GM21786 (cell line): ENCODE measurements at regions not wholly inside any gene's neighbourhood (a gene's known extent, or its start where the extent isn't known, plus 50 kb on each side); places are given as distances from the start of the nearest gene placed in this dataset.
"Not testable (repeated sequence)": the region's sequence is repeated elsewhere in the genome, so short reads cannot be mapped to it uniquely, and the experiment has no call there.

Source experiments
- ATAC-seq: cut with Tn5 transposase; IDR thresholded peaks from one replicate; pipeline ENCODE4 v1.9.1; 2021; ENCODE audit not compliant: unreplicated experiment

DNA sequence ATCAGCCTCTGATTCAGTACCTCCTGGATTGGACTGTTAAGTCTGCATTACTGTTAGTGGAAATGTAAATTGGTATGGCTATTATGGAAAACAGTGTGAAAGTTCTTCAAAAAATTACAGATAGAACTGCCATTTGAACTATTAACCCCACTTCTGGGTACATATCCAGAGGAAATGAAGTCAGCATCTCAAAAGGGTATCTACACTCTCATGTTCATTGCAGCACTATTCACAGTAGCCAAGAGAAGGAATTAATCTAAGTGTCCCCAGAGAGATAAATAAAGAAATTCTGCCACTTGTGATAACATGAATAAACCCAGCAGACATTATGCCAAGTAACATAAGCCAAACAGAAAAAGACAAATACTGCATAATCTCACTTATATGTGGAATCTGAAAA lies 676.0 kb downstream of the PLA2G4A start:
- ATAC-seq = no peak

DNA sequence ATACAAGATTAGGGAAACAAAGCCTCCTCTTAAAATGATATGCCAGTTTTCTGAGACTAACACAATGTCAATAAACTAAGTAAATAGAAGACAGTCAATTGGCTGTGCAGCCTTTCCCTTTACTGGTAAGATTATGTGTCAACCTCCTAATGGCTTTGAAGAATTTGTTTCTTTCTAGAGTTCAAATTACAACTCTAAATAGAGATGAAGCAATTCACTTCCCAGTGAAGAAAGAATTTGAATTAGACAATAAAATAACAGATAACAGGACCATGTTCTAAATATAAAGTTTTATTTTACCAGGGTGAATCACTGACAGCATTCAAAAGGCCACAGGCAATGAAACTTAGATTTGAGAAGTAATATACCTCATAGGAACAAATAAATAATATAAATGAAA lies 680.3 kb downstream of the PLA2G4A start:
- ATAC-seq = no peak

DNA sequence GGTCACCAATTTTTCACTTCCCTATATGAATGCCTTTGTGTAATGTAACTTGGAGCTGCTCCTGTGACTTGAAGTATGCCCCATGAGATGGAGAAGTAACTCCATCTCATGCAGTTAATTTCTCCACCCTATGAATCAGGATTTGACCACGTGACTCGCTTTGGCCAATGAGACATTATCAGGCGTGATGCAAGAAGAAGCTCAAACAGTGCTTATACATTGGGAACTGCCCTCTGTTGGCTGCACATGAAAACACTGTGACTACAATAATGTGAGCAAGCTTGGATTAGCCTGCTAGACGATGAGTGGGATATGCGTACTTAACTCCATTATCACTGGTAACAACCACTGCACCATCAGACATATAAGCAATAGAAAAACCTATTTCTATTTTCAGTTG lies 684.4 kb downstream of the PLA2G4A start:
- ATAC-seq = no peak

DNA sequence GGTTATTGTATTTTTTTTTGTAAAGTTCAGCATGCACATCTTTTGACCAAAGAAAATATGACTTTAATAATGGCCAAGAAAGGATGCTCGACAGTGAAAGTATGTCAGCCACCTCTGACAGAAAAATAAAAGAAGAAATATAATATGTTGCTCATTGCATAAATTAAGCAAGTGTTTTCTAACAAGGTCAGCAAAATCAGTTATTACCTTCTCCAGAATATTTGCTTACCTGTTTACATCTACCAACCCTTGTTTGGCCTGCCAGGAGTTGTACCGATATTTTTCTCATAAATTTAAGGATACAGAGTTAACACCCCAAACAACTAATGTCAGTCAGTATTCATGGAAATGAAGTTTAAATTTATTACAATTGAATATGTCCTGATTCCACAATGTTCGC lies 685.4 kb downstream of the PLA2G4A start:
- no peak for ATAC-seq

DNA sequence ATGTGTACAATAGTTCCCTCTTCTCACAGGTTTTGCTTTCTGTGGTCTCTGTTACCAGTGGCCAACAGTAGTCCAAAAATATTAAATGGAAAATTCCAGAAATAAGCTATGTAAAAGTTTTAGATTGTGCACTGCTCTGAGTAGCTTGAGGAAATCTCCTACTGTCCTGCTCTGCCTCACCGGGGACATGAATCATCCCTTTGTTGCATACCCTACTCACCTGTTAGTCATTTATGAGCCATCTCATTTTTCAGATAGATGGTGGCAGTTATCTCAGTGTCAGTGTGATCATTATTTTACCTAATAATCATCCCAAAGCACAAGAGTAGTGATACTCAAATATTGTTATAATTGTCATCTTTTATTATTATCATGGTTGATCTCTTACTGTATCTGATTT lies 688.1 kb downstream of the PLA2G4A start:
- no peak for ATAC-seq

DNA sequence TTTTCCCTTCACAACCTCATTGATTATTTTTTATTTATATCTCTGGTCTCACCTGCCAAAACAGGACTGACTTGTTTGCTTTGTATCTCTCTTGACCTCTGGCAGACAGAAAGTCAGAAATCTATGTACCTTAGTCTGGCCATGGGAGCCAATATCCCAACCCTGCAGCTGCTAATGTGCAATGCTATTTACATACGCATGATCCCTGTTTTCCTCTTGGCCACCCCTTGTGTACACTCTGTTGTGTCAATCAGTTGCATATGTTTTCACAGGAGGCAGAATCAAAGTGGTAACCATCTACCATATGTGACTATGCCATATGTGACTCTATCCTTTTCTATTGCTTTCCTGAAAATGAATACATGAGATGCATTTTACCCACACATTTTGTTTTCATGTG lies 688.8 kb downstream of the PLA2G4A start:
- no peak for ATAC-seq

DNA sequence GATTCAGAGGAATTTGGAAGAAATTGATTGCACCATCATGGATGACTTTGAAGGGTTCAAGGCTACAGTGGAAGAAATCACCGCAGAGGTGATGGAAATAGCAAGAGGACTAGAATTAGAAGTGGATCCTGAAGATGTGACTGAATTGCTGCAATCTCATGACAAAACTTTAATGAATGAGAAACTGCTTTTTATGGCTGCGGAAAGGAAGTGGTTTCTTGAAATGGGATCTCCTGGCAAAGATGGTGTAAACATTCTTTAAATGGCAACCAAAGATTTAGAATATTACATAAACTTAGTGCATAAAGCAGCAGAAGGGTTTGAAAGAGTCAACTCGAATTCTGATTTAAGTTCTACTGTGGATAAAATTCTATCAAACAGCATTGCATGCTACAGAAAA lies 698.6 kb downstream of the PLA2G4A start:
- no peak for ATAC-seq

DNA sequence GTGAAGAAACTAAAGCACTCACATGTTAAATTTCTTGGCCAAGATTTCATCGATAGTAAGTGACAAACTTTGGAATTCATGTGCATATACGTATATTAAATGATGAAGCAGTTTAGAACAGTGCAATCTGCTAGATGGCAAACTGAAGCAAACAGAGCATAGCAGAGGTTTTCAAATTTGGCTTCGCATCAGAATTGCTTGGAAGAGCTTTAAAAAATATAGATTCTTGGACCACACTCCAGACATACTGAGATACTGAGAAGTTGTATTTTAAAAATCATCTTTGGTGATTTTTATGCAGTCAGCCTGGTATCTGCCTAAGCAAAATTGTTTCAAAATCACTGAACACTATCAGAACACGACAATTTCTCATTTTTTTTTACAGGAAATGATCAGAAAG lies 709.2 kb downstream of the PLA2G4A start:
- no peak for ATAC-seq

DNA sequence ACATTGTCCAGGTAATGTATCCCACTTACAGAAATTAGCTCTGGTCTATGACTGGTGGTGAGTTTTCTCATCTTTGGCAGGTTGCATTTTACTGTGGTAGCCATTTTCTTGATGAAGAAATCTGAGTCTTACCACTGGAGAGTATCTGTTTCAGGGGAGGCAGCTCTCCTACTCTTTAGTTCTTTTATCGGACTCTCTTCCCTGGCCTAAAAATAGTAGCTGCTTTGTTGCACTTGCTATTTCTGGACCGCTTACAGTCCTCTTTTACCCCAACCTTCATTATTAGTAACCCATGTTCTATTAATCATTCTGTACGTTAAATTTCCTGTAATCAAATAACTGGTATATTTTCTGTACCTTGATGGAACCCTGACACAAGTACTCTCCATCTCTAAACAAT lies 720.8 kb downstream of the PLA2G4A start:
- no peak for ATAC-seq

DNA sequence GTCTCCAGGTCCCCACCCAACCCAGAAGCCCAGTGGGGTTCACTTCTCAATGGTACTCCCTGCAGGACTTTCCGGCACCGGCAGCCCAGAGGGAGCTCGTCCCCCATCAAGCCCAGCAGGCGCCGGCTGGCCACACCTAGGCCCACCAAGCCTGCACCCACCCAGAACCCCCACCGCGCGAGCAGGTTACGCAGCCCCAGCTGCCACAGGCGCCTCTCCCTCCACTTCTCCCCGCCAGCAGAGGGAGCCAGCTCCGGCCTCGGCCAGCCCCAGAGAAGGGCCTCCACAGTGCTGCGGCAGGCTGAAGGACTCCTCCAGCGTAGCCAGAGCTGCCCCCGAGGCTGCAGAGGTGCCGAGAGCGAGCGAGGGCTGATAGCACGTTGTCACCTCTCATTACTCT lies 722.3 kb downstream of the PLA2G4A start:
- ATAC-seq = no peak

DNA sequence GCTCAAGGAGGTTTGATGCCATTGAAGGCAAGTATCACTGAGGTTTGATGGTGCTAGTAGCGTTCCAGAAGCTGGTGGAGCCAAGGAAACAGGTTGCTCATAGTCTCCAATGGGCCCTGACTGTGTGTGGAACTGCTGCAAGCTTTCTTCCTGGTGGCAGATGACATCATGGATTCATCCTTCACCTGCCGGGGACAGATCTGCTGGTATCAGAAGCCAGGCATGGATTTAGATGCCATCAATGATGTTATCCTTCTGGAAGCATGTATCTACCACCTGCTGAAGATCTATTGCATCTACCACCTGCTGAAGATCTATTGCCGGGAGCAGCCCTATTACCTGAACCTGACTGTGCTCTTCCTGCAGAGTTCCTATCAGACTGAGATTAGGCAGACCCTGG lies 734.4 kb downstream of the PLA2G4A start:
- ATAC-seq = no peak

DNA sequence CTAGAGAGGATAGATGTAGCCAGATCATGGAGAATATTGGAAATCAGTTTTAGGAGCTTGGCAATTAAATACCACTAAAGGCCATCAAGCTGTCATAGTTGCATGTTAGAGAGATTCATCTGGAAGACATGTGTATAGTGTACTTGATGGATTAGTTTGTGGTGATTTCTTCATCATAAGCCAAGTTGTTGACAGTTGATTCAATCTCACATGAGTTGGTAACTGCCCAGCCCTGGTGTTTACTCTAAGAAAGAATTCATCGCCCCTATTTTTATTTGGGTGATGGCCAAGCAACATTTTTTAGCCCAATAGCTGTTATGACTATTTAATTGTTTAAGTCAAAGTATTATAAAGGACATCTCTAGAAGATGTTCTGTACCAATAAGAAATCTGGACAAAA lies 737.6 kb downstream of the PLA2G4A start:
- no peak for ATAC-seq

DNA sequence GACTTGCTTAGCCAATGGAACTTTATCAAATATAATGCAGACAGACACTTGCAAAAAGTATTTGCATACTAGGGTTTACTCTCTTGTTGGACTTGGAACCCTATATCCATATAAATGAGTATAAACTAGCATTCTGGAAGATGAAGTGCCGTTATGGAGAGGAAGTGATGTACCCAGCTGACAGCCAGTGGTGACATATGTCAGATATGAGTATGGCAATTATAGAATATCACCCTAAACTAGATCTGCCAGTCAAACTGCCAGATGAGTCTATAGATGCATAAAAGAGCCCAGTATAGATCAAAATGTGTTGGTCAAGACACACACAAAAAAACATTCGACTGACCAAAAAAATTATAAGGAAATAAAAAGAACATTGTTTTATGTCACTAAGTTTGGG lies 739.3 kb downstream of the PLA2G4A start:
- ATAC-seq = no peak

DNA sequence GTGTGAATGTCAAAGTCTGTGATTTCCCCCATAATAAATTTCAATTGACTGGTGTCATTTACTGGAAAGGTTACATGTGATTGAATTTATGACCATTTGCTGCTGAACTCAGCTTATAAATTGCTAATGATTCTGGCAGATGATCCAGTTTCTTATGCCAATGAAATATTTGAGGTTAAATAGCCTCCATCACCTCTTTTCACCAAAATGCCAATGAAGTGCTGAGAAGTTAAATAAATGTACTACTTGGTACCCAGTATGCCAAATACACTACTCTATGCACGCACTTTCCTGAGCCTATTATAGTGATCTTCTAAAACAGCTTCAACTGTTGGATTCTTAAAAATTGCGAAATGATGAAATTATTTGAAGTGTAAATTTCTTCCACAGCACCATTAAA lies 741.4 kb downstream of the PLA2G4A start:
- no peak for ATAC-seq

DNA sequence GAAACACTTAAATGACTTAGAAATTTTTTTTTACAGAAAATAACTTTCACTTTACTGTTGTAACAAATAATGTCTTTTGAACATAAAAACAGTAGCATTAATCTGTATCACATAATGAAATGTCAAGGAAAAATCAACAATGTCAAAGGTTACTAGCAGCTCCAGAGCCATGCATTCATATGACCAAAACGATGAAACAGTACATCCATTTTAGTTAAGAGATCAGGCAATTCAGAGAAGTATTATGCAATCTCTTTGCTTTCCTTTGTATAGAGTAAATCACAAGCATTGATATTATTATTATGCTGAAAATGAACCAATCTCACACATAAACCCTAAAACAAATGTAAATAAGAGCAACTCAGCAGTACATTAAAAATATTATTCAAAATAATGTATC lies 748.9 kb downstream of the PLA2G4A start:
- no peak for ATAC-seq

DNA sequence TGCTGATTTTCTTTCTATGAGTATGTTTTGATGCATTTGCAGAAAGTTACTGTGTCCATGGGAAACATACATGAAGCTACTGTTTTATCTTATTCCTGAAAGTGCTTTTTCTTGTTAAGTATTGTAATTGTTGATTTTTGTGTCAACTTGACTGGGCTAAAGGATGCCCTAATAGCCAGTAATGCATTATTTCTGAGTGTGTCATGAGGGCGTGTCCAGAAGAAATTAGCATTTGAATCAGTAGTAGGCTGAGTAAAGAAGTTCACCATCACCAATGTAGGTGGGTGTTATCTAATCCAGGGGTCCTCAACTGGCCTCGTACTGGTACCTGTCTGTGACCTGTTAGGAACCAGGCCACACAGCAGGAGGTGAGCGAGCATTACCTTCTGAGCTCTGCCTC lies 760.2 kb downstream of the PLA2G4A start:
- ATAC-seq = no peak

DNA sequence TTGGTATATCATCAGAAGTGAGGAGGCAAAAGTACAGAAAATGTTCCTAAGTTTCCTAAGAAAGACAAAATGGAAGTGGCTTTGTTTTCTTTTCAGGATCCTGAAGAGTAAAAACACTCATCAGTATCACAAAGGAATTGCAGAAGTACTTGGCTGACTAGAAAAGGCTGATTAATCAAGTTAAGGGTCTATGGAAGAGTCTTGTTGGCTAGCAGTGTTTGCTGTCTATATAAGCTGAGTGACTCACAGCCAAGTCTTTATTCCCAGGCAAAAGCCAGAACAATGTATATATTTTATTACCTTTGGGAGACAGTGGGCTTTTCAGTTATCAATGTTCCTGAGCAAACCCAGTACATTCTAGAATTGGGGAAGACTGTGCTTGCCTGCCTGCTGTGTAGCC lies 777.0 kb downstream of the PLA2G4A start:
- no peak for ATAC-seq

DNA sequence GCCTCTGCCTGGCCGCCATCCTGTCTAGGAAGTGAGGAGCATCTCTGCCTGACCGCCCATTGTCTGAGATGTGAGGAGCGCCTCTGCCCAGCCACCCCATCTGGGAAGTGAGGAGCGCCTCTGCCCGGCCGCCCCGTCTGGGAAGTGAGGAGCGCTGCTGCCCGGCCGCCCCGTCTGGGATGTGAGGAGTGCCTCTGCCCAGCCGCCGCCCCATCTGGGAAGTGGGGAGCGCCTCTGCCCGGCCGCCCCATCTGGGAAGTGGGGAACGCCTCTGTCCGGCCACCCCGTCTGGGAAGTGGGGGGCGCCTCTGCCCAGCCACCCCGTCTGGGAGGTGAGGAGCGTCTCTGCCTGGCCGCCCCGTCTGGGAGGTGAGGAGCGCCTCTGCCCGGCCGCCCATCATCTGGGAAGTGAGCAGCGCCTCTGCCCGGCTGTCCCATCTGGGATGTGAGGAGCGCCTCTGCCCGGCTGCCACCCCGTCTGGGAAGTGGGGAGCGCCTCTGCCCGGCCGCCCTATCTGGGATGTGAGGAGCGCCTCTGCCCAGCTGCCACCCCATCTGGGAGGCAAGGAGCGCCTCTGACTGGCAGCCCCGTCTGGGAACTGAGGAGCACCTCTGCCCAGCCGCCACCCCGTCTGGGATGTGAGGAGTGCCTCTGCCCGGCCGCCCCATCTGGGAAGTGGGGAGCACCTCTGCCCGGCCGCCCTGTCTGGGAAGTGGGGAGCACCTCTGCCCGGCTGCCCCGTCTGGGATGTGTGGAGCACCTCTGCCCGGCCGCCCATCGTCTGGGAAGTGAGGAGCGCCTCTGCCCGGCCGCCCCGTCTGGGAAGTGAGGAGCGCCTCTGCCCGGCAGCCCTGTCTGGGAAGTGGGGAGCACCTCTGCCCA lies 787.3 kb downstream of the PLA2G4A start:
- not testable (repeated sequence) for ATAC-seq

DNA sequence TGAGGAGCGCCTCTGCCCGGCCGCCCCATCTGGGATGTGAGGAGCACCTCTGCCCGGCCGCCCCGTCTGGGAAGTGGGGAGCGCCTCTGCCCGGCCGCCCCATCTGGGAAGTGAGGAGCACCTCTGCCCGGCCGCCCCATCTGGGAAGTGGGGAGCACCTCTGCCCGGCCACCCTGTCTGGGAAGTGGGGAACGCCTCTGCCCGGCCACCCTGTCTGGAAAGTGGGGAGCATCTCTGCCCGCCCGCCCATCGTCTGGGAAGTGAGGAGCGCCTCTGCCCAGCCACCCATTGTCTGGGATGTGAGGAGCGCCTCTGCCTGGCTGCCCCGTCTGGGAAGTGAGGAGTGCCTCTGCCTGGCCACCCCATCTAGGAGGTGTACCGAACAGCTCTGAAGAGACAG lies 788.1 kb downstream of the PLA2G4A start:
- not testable (repeated sequence) for ATAC-seq

DNA sequence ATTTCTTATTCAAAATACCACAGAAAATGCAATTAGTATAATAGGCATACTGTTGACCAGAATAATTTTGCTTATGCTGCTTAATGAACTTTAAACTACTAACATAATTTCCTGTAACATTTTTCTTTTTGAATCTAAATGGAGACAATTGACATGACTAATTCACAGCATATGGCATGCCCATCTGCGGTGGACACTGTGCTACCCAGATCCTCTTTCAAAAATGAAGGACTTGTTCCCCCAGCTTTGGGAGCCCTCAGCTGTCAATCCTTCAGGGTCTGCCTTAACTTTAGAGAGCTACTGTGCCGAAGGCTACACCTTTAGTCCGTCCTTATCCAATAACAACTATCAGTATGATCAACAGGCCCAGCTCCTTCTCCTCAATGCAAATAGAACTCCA lies 789.0 kb downstream of the PLA2G4A start:
- no peak for ATAC-seq

DNA sequence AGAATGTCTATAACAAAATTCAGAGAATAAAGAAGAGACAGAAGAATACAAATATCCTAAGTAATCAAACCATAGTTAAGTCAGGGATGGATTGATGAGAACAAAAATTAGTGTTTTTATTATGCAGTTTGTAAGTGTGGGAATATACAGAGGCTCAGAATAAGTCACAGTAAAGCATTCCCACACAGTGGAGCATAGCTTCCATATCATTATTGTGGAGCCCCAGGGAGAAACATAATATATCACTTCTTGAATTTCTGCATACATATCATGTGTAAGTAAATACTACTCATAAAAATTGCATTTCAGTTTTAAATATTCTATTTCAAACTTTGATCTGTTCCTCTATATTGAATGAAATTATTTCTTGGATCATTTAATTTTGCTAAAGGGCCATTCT lies 790.4 kb downstream of the PLA2G4A start:
- no peak for ATAC-seq

DNA sequence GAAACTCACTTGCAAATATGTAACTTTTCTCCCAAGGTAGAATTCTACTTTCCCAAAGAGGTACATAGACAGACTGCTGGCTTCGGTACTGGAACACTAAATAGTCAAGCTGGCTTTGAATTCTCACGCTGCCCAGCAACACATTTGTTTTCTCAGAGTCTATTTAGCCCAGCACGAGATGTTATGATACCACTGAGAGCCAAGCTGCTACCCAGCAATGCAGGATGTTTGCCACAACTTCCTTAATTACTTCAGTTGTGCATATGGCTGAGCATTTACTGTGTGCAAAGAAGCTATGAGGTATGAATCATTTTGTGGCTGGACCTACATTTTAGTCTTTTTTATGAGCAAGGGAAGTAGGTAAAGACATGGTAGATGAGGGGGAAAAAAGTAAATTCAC lies 793.2 kb downstream of the PLA2G4A start:
- ATAC-seq = no peak

DNA sequence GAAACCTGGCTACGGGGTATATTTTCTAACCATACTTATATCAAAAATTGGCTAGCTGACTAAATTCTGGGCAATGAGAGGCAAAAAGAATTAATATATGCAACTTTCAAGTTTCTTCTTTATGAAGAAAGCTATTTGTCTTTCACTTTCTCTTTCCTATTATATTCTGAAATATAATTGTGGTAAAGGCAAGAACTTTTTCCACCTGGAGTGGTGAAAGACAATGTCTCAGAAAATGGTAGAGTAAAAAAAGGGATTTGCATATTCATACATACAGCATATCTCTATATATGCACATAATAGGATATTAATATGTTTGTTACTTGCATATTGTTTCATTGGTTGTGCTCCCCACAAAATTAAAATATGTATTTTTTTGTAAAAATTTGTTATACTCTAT lies 793.8 kb downstream of the PLA2G4A start:
- no peak for ATAC-seq
